SU-DHL-6 (cell line): ENCODE measurements at regions not wholly inside any gene's neighbourhood (a gene's known extent, or its start where the extent isn't known, plus 50 kb on each side); places are given as distances from the start of the nearest gene placed in this dataset.

Source experiments
- H2AFZ ChIP-seq: fragments of 200-600 bp; sonication (generic); 2 replicates; pipeline ENCODE4 v1.6.1; 2014; ENCODE audit warnings: low read depth, mild to moderate bottlenecking, moderate library complexity, mixed read lengths, antibody characterized with exemption, low read length; ENCODE audit not compliant: severe bottlenecking
- H3F3A ChIP-seq: fragments of 200-600 bp; shearing (Covaris generic); 2 replicates; pipeline ENCODE4 v1.6.0; 2016; ENCODE audit warnings: antibody characterized with exemption, mild to moderate bottlenecking; ENCODE audit not compliant: insufficient read depth
- H3K27ac ChIP-seq: fragments of 200-600 bp; sonication (generic); 2 replicates; pipeline ENCODE4 v1.5.1; 2016; ENCODE audit warnings: low read depth, mild to moderate bottlenecking, low read length, moderate library complexity, mixed read lengths
- H3K27me3 ChIP-seq: fragments of 200-600 bp; sonication (generic), shearing (Covaris generic); 2 replicates; pipeline ENCODE4 v1.6.0; 2014; ENCODE audit warnings: mild to moderate bottlenecking, low read length
- H3K36me3 ChIP-seq: fragments of 200-600 bp; sonication (generic); 2 replicates; pipeline ENCODE4 v1.6.1; 2014; ENCODE audit warnings: mild to moderate bottlenecking, low read length, mixed read lengths
- H3K4me2 ChIP-seq: fragments of 300-600, 200-600 bp; shearing (Covaris generic), sonication (generic); 2 replicates; pipeline ENCODE4 v1.6.0; 2014; ENCODE audit warnings: low read length, low read depth, mild to moderate bottlenecking; ENCODE audit not compliant: poor library complexity, severe bottlenecking
- H3K4me3 ChIP-seq: fragments of 200-600 bp; sonication (generic); 2 replicates; pipeline ENCODE4 v1.5.1; 2014; ENCODE audit warnings: antibody characterized with exemption, low read length, mild to moderate bottlenecking, mixed read lengths; ENCODE audit not compliant: insufficient read depth, poor library complexity, severe bottlenecking
- H3K79me2 ChIP-seq: fragments of 200-600 bp; sonication (generic); 2 replicates; pipeline ENCODE4 v1.6.1; 2014; ENCODE audit warnings: mild to moderate bottlenecking, low read length, moderate library complexity; ENCODE audit not compliant: insufficient read depth
- H3K9ac ChIP-seq: fragments of 200-600 bp; sonication (generic); 2 replicates; pipeline ENCODE4 v1.7.0; 2014; ENCODE audit warnings: mild to moderate bottlenecking, low read length
- H3K9me2 ChIP-seq: fragments of 200-600 bp; sonication (generic); replicated peaks from 2 replicates; pipeline ENCODE4 v1.6.1; 2014; ENCODE audit warnings: low read length; ENCODE audit not compliant: insufficient read depth
- H3K9me3 ChIP-seq: fragments of 200-600 bp; sonication (generic); 2 replicates; pipeline ENCODE4 v1.6.1; 2014; ENCODE audit warnings: low read length, mixed read lengths; ENCODE audit not compliant: insufficient read depth
- H4K20me1 ChIP-seq: fragments of 200-600 bp; sonication (generic); 2 replicates; pipeline ENCODE4 v1.6.1; 2014; ENCODE audit warnings: low read depth, mild to moderate bottlenecking, antibody characterized with exemption, low read length, moderate library complexity, mixed read lengths
- CTCF ChIP-seq: fragments of 200-600 bp; sonication (generic); IDR thresholded peaks from one replicate; pipeline ENCODE4 v1.5.1; 2017; ENCODE audit warnings: antibody characterized with exemption, mild to moderate bottlenecking, low read length, moderate library complexity; ENCODE audit not compliant: insufficient read depth, poor library complexity, severe bottlenecking
- EZH2phosphoT487 ChIP-seq: fragments of 200-600 bp; sonication (generic), shearing (Covaris generic); conservative IDR thresholded peaks from 2 replicates; pipeline ENCODE4 v1.6.1; 2018; ENCODE audit warnings: mild to moderate bottlenecking, antibody characterized with exemption, low read length, moderate library complexity, mixed read lengths

- Histone ChIP-seq H3K79me2 (no peaks in the 10 kb centered on the region), H3K27ac (no peak overlapping the region), H3K4me2 (no peak overlapping the region), H4K20me1 (no peaks in the 10 kb centered on the region), H2AFZ (no peak overlapping the region), H3K9ac (no peak overlapping the region), H3F3A (no peaks in the 10 kb centered on the region), H3K9me2 (no peaks in the 10 kb centered on the region), H3K36me3 (no peaks in the 10 kb centered on the region), H3K27me3 (no peaks in the 10 kb centered on the region), H3K4me3 (no peak overlapping the region), H3K9me3 (no peaks in the 10 kb centered on the region)
- TF ChIP-seq EZH2phosphoT487, result no peak
- TF ChIP-seq CTCF, result no peak
Measured at GRCh38 chr10:62728479-62728878, 76.0 kb upstream of the ADO start.

- Histone ChIP-seq H3K27me3 (no peaks in the 10 kb centered on the region), H3F3A (no peaks in the 10 kb centered on the region), H4K20me1 (no peaks in the 10 kb centered on the region), H3K4me3 (no peak overlapping the region), H3K4me2 (peak overlapping the region; percentile 20), H2AFZ (no peak overlapping the region), H3K9me3 (no peaks in the 10 kb centered on the region), H3K36me3 (no peaks in the 10 kb centered on the region), H3K9ac (no peak overlapping the region), H3K79me2 (no peaks in the 10 kb centered on the region), H3K9me2 (no peaks in the 10 kb centered on the region), H3K27ac (no peak overlapping the region)
- TF ChIP-seq CTCF, result no peak
- TF ChIP-seq EZH2phosphoT487, result no peak
Measured at GRCh38 chr10:62732841-62733653, 71.5 kb upstream of the ADO start.

GRCh38 chr10:62733654-62734293, 70.7 kb upstream of the ADO start:
- H3K4me2 ChIP-seq, result no peak overlapping the region
- no peaks in the 10 kb centered on the region for H3F3A ChIP-seq
- no peak overlapping the region for H2AFZ ChIP-seq
- TF ChIP-seq EZH2phosphoT487, result no peak
- no peak for TF ChIP-seq CTCF
- no peaks in the 10 kb centered on the region for H3K36me3 ChIP-seq
- no peak overlapping the region for H3K4me3 ChIP-seq
- H3K27me3 ChIP-seq, result no peaks in the 10 kb centered on the region
- no peaks in the 10 kb centered on the region for H3K9me2 ChIP-seq
- no peak overlapping the region for H3K27ac ChIP-seq
- no peaks in the 10 kb centered on the region for H3K9me3 ChIP-seq
- H3K79me2 ChIP-seq, result no peaks in the 10 kb centered on the region
- no peak overlapping the region for H3K9ac ChIP-seq
- H4K20me1 ChIP-seq, result no peaks in the 10 kb centered on the region
